CD14-positive monocyte (primary cell): ENCODE measurements at regions not wholly inside any gene's neighbourhood (a gene's known extent, or its start where the extent isn't known, plus 50 kb on each side); places are given as distances from the start of the nearest gene placed in this dataset.
A peak's percentile ranks its signal among the peaks of the same experiment; 100 is the strongest.

Experiments used
- DNase-seq, 3 donors: peaks; one replicate each; pipeline ENCODE4 v3.0.0-alpha.2; 2011 to 2022
- H2AFZ ChIP-seq: 2 replicates; pipeline ENCODE4 v1.6.0; 2012; ENCODE audit warnings: mild to moderate bottlenecking, low read depth, low read length, inconsistent platforms; ENCODE audit not compliant: insufficient read depth, poor library complexity, severe bottlenecking
- H3K27ac ChIP-seq, 2 donors: 1 replicate in 1 of 2; 2 replicates in 1 of 2; pipeline ENCODE4 v1.5.1; 2012 to 2013; ENCODE audit warnings: low read length in 2 of 2, control low read depth in 1 of 2, inconsistent platforms in 1 of 2, low read depth in 1 of 2, mild to moderate bottlenecking in 1 of 2
- H3K27me3 ChIP-seq, 2 donors: one replicate each; pipeline versions ENCODE4 v1.6.0 to v1.6.1; 2011 to 2013; ENCODE audit warnings: low read length in 2 of 2; ENCODE audit not compliant: control insufficient read depth in 2 of 2, insufficient read depth in 2 of 2
- H3K36me3 ChIP-seq, 2 donors: replicated peaks in 1 of 2; 1 replicate in 1 of 2; 2 replicates in 1 of 2; pipeline versions ENCODE4 v1.5.1 to v1.6.1; 2012 to 2013; ENCODE audit warnings: low read length in 2 of 2, control low read depth in 1 of 2, inconsistent platforms in 1 of 2, mild to moderate bottlenecking in 1 of 2; ENCODE audit not compliant: insufficient read depth in 2 of 2, control insufficient read depth in 1 of 2
- H3K4me1 ChIP-seq, 2 donors: 1 replicate in 1 of 2; 2 replicates in 1 of 2; pipeline versions ENCODE4 v1.5.1 to v1.6.1; 2012 to 2013; ENCODE audit warnings: low read length in 2 of 2, control low read depth in 1 of 2, inconsistent platforms in 1 of 2, mild to moderate bottlenecking in 1 of 2, moderate library complexity in 1 of 2; ENCODE audit not compliant: insufficient read depth in 2 of 2, control insufficient read depth in 1 of 2
- H3K4me2 ChIP-seq: replicated peaks from 2 replicates; pipeline ENCODE3; 2012; ENCODE audit warnings: low read length, moderate library complexity, mild to moderate bottlenecking; ENCODE audit not compliant: poor library complexity, severe bottlenecking; ENCODE audit errors: extremely low read depth
- H3K4me3 ChIP-seq, 3 experiments: fragments of 200-600 bp in 1 of 3; sonication (generic) in 1 of 3; replicated peaks in 1 of 3; 1 replicate in 2 of 3; 2 replicates in 1 of 3; pipeline ENCODE4 v1.5.1; 2011 to 2013; ENCODE audit warnings: low read length in 3 of 3, mild to moderate bottlenecking in 3 of 3, control low read depth in 2 of 3, low read depth in 2 of 3, inconsistent platforms in 1 of 3, moderate library complexity in 1 of 3
- H3K79me2 ChIP-seq: 2 replicates; pipeline ENCODE4 v1.6.0; 2012; ENCODE audit warnings: mild to moderate bottlenecking, control low read depth, inconsistent platforms, low read length, moderate library complexity; ENCODE audit not compliant: insufficient read depth
- H3K9ac ChIP-seq: 2 replicates; pipeline ENCODE4 v1.6.0; 2017; ENCODE audit warnings: low read length, mild to moderate bottlenecking; ENCODE audit not compliant: insufficient read depth, poor library complexity, severe bottlenecking
- H3K9me3 ChIP-seq, 2 donors: replicated peaks in 1 of 2; 1 replicate in 1 of 2; 2 replicates in 1 of 2; pipeline versions ENCODE4 v1.5.1 to v1.6.1; 2012 to 2013; ENCODE audit warnings: low read length in 2 of 2, control low read depth in 1 of 2; ENCODE audit not compliant: control insufficient read depth in 1 of 2, insufficient read depth in 1 of 2
- H4K20me1 ChIP-seq: 2 replicates; pipeline ENCODE4 v1.6.0; 2012; ENCODE audit warnings: mild to moderate bottlenecking, low read length, control low read depth, moderate library complexity; ENCODE audit not compliant: insufficient read depth
- H3K27ac Mint-ChIP-seq, 7 donors: one replicate each; pipeline ENCODE4 v1.8.0; 2020; ENCODE audit warnings: mild to moderate bottlenecking in 7 of 7, mixed read lengths in 7 of 7, moderate library complexity in 6 of 7, inconsistent platforms in 2 of 7
- H3K27me3 Mint-ChIP-seq, 3 donors: one replicate each; pipeline ENCODE4 v1.8.0; 2021 to 2022; ENCODE audit warnings: low read depth in 3 of 3, mild to moderate bottlenecking in 3 of 3, mixed read lengths in 3 of 3, moderate library complexity in 3 of 3, inconsistent platforms in 1 of 3
- H3K36me3 Mint-ChIP-seq, 2 donors: one replicate each; pipeline ENCODE4 v1.8.0; 2020; ENCODE audit warnings: mixed read lengths in 2 of 2, inconsistent platforms in 1 of 2, mild to moderate bottlenecking in 1 of 2
- H3K4me1 Mint-ChIP-seq: one replicate; pipeline ENCODE4 v1.8.0; 2020; ENCODE audit warnings: mild to moderate bottlenecking, mixed read lengths
- H3K4me3 Mint-ChIP-seq, 2 donors: one replicate each; pipeline ENCODE4 v1.8.0; 2020; ENCODE audit warnings: mild to moderate bottlenecking in 2 of 2, mixed read lengths in 2 of 2, moderate library complexity in 1 of 2
- H3K9me3 Mint-ChIP-seq, 7 donors: one replicate each; pipeline ENCODE4 v1.8.0; 2020 to 2022; ENCODE audit warnings: mixed read lengths in 7 of 7, mild to moderate bottlenecking in 6 of 7, moderate library complexity in 6 of 7, inconsistent platforms in 2 of 7
- CTCF ChIP-seq: fragments of 200-600 bp; IDR thresholded peaks from one replicate; pipeline ENCODE4 v1.8.0; 2022; ENCODE audit warnings: antibody characterized with exemption, mild to moderate bottlenecking
- WGBS: methylation state at CpG from one replicate; pipeline ENCODE4 v1.1.5; 2013; ENCODE audit warnings: missing lambda C conversion rate; ENCODE audit not compliant: insufficient coverage; 5-methylcytosine and 5-hydroxymethylcytosine counted together
- intact Hi-C, 2 donors: fragments of 100-400 bp; cut with micrococcal nuclease; formaldehyde crosslinking; loops; one replicate each; pipeline versions ENCODE4 v1.15.0 to v1.15.1; 2023

GRCh38 chr6:148678682-148679081, 68.1 kb upstream of the UST start:
- H3K36me3 ChIP-seq: no peaks in the 10 kb centered on the region
- no peaks in the 10 kb centered on the region for H3K9me3 ChIP-seq
- intact Hi-C loops: no loop called here
- peak overlapping the region; percentile 18 to 60 for H3K27ac ChIP-seq
- 75% methylated on average over 2 of the region's 4 CpGs for WGBS
- H3K27me3 ChIP-seq: no peaks in the 10 kb centered on the region
- H3K36me3 Mint-ChIP-seq: no peaks in the 10 kb centered on the region
- no peak overlapping the region for H2AFZ ChIP-seq
- H3K4me1 ChIP-seq: peaks cover 57 to 66% of the 10 kb centered on the region in 2 donors
- H3K27ac Mint-ChIP-seq: peak overlapping the region; percentile 72 to 88 (median 75)
- no peak for TF ChIP-seq CTCF
- no peak for DNase-seq
- no peak overlapping the region for H3K4me3 ChIP-seq
- no peak overlapping the region for H3K4me3 Mint-ChIP-seq
- peaks cover 55% of the 10 kb centered on the region for H3K4me1 Mint-ChIP-seq
- no peaks in the 10 kb centered on the region for H3K79me2 ChIP-seq
- peaks cover 0 to 7% (median 3%) of the 10 kb centered on the region in 7 donors for H3K9me3 Mint-ChIP-seq
- H4K20me1 ChIP-seq: no peaks in the 10 kb centered on the region
- H3K4me2 ChIP-seq: no peak overlapping the region
- no peak overlapping the region for H3K9ac ChIP-seq
- H3K27me3 Mint-ChIP-seq: peaks cover 0 to 4% (median 2%) of the 10 kb centered on the region in 3 donors

GRCh38 chr6:148681666-148682065, 65.2 kb upstream of the UST start:
- no peaks in the 10 kb centered on the region for H3K27me3 ChIP-seq
- peak overlapping the region in 1 of 2 donors; percentile 70 for H3K27ac ChIP-seq
- no peaks in the 10 kb centered on the region for H3K27me3 Mint-ChIP-seq
- no peak for DNase-seq
- TF ChIP-seq CTCF: no peak
- no peak overlapping the region for H2AFZ ChIP-seq
- peaks cover 0 to 7% (median 0%) of the 10 kb centered on the region in 7 donors for H3K9me3 Mint-ChIP-seq
- H3K27ac Mint-ChIP-seq: peak overlapping the region in 1 of 7 donors; percentile 96
- no peaks in the 10 kb centered on the region for H3K79me2 ChIP-seq
- H3K4me3 ChIP-seq: no peak overlapping the region
- H3K4me1 ChIP-seq: peaks cover 50 to 59% of the 10 kb centered on the region in 2 donors
- H3K9ac ChIP-seq: no peak overlapping the region
- H3K4me2 ChIP-seq: no peak overlapping the region
- no peaks in the 10 kb centered on the region for H4K20me1 ChIP-seq
- H3K9me3 ChIP-seq: no peaks in the 10 kb centered on the region
- intact Hi-C loops: loop anchor here in 1 of 2 donors (10.0 kb wide), 1 partner anchor 47 kb away; no protein-coding TSS in a partner anchor
- no peaks in the 10 kb centered on the region for H3K36me3 Mint-ChIP-seq
- H3K4me3 Mint-ChIP-seq: no peak overlapping the region
- H3K4me1 Mint-ChIP-seq: peaks cover 58% of the 10 kb centered on the region
- no peaks in the 10 kb centered on the region for H3K36me3 ChIP-seq
- WGBS: no CpG with 5 or more reads among the region's 1 CpG
